Mucosa of rectum (tissue), 2 donors: ENCODE measurements at regions not wholly inside any gene's neighbourhood (a gene's known extent, or its start where the extent isn't known, plus 50 kb on each side); places are given as distances from the start of the nearest gene placed in this dataset.

Experiments used
- H3K27ac ChIP-seq, 2 donors: one replicate each; pipeline ENCODE4 v1.7.0; 2013; ENCODE audit warnings: inconsistent platforms in 2 of 2, low read depth in 2 of 2, low read length in 2 of 2
- H3K27me3 ChIP-seq, 2 donors: one replicate each; pipeline ENCODE4 v1.7.0; 2013; ENCODE audit warnings: low read length in 2 of 2; ENCODE audit not compliant: control insufficient read depth in 2 of 2, insufficient read depth in 2 of 2
- H3K36me3 ChIP-seq, 2 donors: one replicate each; pipeline ENCODE4 v1.7.0; 2013; ENCODE audit warnings: low read length in 2 of 2; ENCODE audit not compliant: control insufficient read depth in 2 of 2, insufficient read depth in 2 of 2
- H3K4me1 ChIP-seq, 2 donors: one replicate each; pipeline ENCODE4 v1.7.0; 2013; ENCODE audit warnings: low read length in 2 of 2, mild to moderate bottlenecking in 1 of 2; ENCODE audit not compliant: control insufficient read depth in 2 of 2, insufficient read depth in 2 of 2
- H3K4me3 ChIP-seq, 2 donors: one replicate each; pipeline ENCODE4 v1.7.0; 2013; ENCODE audit warnings: low read length in 2 of 2
- H3K9ac ChIP-seq, 2 donors: one replicate each; pipeline ENCODE4 v1.7.0; 2013; ENCODE audit warnings: low read length in 2 of 2, low read depth in 1 of 2, mild to moderate bottlenecking in 1 of 2
- H3K9me3 ChIP-seq, 2 donors: one replicate each; pipeline ENCODE4 v1.7.0; 2013; ENCODE audit warnings: low read length in 2 of 2; ENCODE audit not compliant: control insufficient read depth in 2 of 2
- donor health status: healthy.
- donor health status: Normal muscosa, but diverticular disease.

DNA sequence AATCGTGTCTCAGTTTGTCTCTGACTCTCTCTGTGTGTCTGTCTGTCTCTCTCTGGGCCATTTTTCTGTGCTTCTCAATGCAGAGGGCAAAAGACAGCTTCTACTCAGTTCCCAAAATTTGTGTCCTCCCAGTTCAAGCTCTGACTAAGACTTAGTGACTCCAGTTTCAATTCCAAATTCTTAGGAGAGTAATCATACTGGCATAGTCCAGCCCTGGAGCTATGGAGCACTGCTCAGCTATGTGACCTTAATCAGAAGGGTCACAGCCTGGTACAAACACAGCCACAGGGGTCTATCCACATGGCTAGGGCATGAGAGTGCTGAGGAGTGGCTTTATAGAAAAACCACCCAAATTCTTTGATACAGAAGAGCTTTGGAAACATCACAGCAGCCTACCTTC lies 91.9 kb downstream of the FOXF2 start:
- Histone ChIP-seq H3K27me3 (no peaks in the 10 kb centered on the region), H3K9me3 (no peaks in the 10 kb centered on the region), H3K9ac (no peak overlapping the region), H3K4me1 (no peaks in the 10 kb centered on the region), H3K36me3 (no peaks in the 10 kb centered on the region), H3K4me3 (no peak overlapping the region), H3K27ac (no peak overlapping the region)

DNA sequence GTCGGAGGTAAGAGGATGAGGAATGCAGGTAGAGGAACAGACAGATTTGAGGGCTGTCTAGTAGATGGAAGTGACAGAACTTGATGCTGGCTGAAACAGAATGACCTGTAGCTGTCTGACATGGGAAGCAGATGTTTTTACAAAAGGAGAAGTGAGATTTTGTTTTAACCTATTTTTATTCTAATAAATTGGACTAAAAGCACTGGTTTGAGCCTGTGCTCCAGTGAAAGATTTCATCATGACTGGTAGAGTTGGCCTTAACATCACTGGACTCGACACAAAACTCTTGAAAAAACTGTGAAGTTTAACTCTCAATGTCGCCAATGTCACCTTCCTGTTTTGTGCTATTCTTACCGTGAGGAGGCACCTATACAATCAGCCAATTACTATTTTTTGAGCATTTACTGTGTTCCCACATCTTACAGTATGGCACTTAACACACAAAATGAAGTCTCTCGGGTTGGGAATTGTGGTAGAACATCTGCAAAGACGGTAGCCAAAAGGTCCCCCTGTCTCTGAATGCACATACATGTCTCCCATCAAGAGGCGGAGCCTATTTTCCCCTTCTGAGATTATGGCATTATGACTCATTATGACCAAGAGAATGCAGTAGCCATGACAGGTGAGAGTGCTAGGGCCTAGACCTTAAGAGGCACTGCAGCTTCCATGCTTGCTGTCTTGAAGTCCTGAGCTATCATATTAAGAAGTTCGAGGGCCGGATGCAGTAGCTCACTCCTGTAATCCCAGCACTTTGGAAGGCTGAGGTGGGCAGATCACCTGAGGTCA lies 93.2 kb downstream of the FOXF2 start:
- Histone ChIP-seq H3K9ac (no peak overlapping the region), H3K4me3 (no peak overlapping the region), H3K9me3 (no peaks in the 10 kb centered on the region), H3K27me3 (no peaks in the 10 kb centered on the region), H3K36me3 (no peaks in the 10 kb centered on the region), H3K4me1 (no peaks in the 10 kb centered on the region), H3K27ac (no peak overlapping the region)

DNA sequence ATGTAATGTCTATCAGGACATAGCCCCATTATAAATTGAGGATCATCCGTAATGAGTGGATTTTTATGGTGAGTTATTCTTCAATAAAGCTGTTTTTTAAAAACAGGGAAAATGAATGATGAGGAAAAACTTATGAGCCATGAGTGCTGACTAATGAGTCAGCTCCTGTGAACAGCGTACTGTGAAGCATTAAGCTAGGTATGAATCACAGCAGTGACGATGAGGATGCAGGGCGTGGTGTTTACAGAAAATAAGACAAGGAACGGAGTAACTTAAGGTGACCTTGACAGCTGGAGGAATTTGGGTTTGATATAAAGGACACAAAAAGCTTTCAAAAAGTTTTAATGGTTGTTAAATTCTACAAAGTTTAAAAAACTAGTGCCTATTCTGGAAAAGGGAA lies 96.3 kb downstream of the FOXF2 start:
- H3K4me1 ChIP-seq: no peaks in the 10 kb centered on the region
- no peak overlapping the region for H3K27ac ChIP-seq
- H3K27me3 ChIP-seq: no peaks in the 10 kb centered on the region
- no peak overlapping the region for H3K9ac ChIP-seq
- H3K4me3 ChIP-seq: no peak overlapping the region
- no peaks in the 10 kb centered on the region for H3K36me3 ChIP-seq
- H3K9me3 ChIP-seq: no peaks in the 10 kb centered on the region

DNA sequence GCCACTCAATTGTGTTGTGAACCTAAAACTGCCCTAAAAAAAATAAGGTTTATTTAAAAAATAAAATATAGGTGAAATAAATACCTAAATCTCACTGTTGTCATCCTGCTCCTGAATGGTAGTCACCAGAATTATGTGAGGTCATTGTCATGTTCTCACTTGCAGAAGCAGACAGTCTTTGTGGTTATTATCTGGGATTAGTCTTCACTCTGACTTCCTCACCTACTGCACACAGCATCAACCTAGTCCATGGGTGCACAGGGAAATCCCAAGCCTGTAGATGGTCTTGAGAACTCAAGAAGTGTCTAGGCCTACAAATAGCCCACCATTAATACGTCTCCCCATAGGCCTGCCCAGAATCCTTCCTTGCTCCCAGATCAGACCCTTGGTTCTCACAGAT lies 97.0 kb downstream of the FOXF2 start:
- Histone ChIP-seq H3K9ac (no peak overlapping the region), H3K4me1 (no peaks in the 10 kb centered on the region), H3K36me3 (no peaks in the 10 kb centered on the region), H3K4me3 (no peak overlapping the region), H3K27ac (no peak overlapping the region), H3K27me3 (no peaks in the 10 kb centered on the region), H3K9me3 (no peaks in the 10 kb centered on the region)

DNA sequence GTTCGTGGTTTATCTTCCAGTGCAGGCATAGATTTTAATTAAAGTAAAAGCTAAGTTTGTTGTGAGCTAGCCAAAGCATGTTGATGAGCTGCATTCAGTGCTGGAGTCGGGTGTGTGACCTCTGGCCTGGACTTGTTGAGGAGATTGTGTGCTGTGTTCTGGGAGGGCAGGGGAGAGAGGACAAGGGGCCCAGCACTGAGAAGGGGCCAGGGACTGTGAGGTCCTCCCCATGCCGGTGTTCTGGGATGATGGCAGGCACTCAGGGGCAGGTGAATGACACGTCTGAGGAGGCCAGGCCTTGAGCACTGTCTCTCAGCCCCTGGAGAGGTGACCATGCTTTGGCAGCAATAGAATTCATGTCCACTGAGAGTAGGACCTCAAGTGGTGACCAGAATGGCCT lies 97.9 kb downstream of the FOXF2 start:
- Histone ChIP-seq H3K4me3 (no peak overlapping the region), H3K9me3 (no peaks in the 10 kb centered on the region), H3K9ac (no peak overlapping the region), H3K36me3 (no peaks in the 10 kb centered on the region), H3K27ac (no peak overlapping the region), H3K27me3 (no peaks in the 10 kb centered on the region), H3K4me1 (no peaks in the 10 kb centered on the region)

DNA sequence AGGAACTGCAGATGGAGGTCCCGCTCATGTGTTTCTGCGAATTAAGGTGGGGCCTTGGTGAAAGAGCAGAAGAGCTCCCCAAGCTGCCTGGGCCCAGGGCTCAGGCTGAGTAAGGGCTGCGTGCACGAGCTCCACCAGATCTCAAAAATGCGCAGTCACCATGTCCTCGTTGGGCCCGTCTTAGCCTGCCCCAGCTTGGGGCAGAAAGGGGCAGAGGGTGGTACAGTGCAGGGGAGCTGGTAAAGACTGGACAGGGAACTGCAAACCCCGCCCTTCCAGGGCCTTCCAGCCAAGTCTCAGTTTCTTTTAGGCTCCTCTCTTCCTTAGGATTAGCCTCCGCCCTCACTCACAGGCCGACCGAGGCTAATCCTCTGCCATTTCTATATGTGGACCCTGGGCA lies 101.6 kb downstream of the FOXF2 start:
- Histone ChIP-seq H3K4me1 (no peaks in the 10 kb centered on the region), H3K9me3 (no peaks in the 10 kb centered on the region), H3K36me3 (no peaks in the 10 kb centered on the region), H3K27ac (no peak overlapping the region), H3K27me3 (peaks cover 0 to 7% of the 10 kb centered on the region in 2 donors), H3K9ac (no peak overlapping the region), H3K4me3 (no peak overlapping the region)

DNA sequence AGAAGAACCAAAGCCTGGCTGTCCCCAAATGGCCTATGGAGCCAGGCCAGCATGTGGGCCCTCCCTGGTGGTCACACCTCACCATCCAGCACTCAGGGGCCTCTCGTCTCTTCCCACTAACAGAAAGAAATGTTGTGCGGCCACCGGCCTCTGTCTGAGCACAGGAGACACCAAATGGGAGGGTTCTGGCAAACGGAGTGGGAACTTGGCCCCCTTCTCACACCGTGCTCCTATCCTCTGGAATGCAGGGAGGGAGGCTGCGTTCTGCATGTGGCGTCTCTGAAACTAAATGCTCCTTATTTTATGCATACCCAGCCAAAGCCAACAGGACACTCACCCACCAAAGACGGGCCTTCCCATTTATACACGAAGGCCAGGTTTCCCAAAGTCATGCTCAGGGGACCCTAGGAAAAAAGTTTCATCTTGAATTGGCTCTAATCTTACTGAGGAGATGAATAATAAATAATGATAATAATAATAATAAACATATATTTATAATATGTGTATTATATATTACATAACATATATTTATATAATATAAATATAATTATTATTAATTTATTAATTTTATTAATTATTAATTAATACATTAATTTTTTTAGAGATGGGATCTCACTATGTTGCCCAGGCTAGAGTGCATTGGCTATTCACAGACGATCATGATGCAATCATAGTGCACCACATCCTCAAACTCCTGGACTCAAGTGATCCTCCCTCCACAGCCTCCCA lies 102.4 kb downstream of the FOXF2 start:
- no peaks in the 10 kb centered on the region for H3K4me1 ChIP-seq
- H3K27ac ChIP-seq: no peak overlapping the region
- H3K27me3 ChIP-seq: peaks cover 0 to 7% of the 10 kb centered on the region in 2 donors
- no peaks in the 10 kb centered on the region for H3K9me3 ChIP-seq
- H3K9ac ChIP-seq: no peak overlapping the region
- no peak overlapping the region for H3K4me3 ChIP-seq
- no peaks in the 10 kb centered on the region for H3K36me3 ChIP-seq

DNA sequence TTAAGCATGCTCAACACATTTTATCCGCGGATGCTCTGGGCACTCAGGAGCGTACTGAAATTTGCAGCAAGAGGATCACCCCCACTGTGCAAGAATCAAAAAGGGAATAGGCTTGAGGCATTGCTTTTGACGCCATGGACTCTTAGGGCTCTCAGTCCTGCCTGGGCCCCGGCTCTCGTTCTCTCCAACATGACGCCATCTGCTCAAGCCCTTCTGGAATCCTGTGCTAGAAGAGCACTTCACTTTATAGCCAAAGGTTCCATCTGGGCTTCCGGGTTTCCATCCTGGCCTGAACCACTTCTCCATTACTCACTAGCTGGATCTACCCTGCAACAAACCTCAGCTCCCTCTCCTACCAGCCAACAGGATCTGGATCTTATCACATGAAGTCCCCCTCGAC lies 105.3 kb downstream of the FOXF2 start:
- H3K9ac ChIP-seq: no peak overlapping the region
- H3K4me3 ChIP-seq: no peak overlapping the region
- H3K9me3 ChIP-seq: no peaks in the 10 kb centered on the region
- H3K4me1 ChIP-seq: no peaks in the 10 kb centered on the region
- peaks cover 2 to 7% of the 10 kb centered on the region in 2 donors for H3K27me3 ChIP-seq
- no peak overlapping the region for H3K27ac ChIP-seq
- no peaks in the 10 kb centered on the region for H3K36me3 ChIP-seq

DNA sequence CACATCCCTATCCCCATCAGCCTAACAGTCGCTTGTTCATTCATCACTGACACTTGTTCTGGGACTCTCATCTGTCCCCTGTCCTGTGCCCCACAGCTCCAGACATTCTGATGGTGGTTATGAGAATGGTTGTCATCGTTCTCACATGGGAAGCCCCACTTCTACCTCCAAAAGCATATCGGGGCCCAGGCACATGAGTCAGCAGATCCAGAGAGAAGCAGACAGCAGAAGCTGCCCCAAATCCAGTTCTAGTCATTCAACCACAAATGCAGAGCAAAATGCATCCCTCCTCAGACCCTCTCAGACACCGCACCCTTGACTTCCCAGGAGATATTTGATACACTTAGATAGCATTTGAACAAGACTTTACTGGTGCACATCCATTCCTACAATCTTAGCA lies 106.0 kb downstream of the FOXF2 start:
- Histone ChIP-seq H3K27me3 (peaks cover 2 to 7% of the 10 kb centered on the region in 2 donors), H3K36me3 (no peaks in the 10 kb centered on the region), H3K4me3 (no peak overlapping the region), H3K27ac (no peak overlapping the region), H3K4me1 (no peaks in the 10 kb centered on the region), H3K9ac (no peak overlapping the region), H3K9me3 (no peaks in the 10 kb centered on the region)

DNA sequence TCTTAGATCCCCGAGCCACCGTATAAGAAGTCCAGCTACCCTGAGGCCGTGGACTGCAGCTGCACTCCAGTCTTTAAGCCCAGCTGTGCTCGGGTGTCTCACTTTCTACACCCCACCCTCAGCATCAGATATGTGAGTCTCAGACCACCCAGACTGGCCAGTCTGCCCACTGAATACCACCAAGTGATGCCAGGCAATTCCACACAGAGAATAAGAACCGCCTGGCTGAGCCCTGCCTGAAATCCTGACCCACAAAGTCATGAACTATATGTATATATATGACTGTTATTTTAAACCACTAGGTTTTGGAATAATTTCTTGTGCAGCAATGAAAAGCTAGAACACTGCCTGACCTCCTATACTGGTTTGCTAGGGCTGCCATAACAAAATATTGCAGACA lies 106.7 kb downstream of the FOXF2 start:
- no peaks in the 10 kb centered on the region for H3K9me3 ChIP-seq
- H3K4me1 ChIP-seq: peaks cover 0 to 5% of the 10 kb centered on the region in 2 donors
- no peak overlapping the region for H3K9ac ChIP-seq
- H3K27me3 ChIP-seq: peaks cover 2 to 7% of the 10 kb centered on the region in 2 donors
- H3K4me3 ChIP-seq: no peak overlapping the region
- H3K27ac ChIP-seq: no peak overlapping the region
- H3K36me3 ChIP-seq: no peaks in the 10 kb centered on the region
